GM12865 (cell line): ENCODE measurements at regions not wholly inside any gene's neighbourhood (a gene's known extent, or its start where the extent isn't known, plus 50 kb on each side); places are given as distances from the start of the nearest gene placed in this dataset.

ENCODE experiments used
- DNase-seq: peaks from one replicate; pipeline ENCODE4 v3.0.0; 2010; ENCODE audit warnings: low read depth
- H3K4me3 ChIP-seq: 2 replicates; pipeline ENCODE4 v1.5.1; 2011; ENCODE audit warnings: mild to moderate bottlenecking, low read depth, low read length, control low read depth
- CTCF ChIP-seq: IDR thresholded peaks from 2 replicates; pipeline ENCODE4 v1.5.1; 2011; ENCODE audit warnings: low read length, control low read depth, low read depth, inconsistent platforms; ENCODE audit not compliant: insufficient read depth; ENCODE audit errors: missing control alignments

GRCh38 chr7:12111422-12112405 lies 99.4 kb upstream of the TMEM106B start:
- DNase-seq: no peak
- no peak overlapping the region for H3K4me3 ChIP-seq
- no peak for TF ChIP-seq CTCF

GRCh38 chr7:12117170-12117569 lies 93.9 kb upstream of the TMEM106B start:
- no peak for TF ChIP-seq CTCF
- DNase-seq: no peak
- no peak overlapping the region for H3K4me3 ChIP-seq

- no peak for TF ChIP-seq CTCF
- H3K4me3 ChIP-seq: no peak overlapping the region
- DNase-seq: no peak
These were observed 91.3 kb upstream of the TMEM106B start for GRCh38 chr7:12119620-12120303.

- H3K4me3 ChIP-seq: no peak overlapping the region
- DNase-seq: no peak
- no peak for TF ChIP-seq CTCF
These were observed 90.5 kb upstream of the TMEM106B start for GRCh38 chr7:12120632-12121031.

GRCh38 chr7:12123172-12123571 lies 87.9 kb upstream of the TMEM106B start:
- no peak for DNase-seq
- no peak overlapping the region for H3K4me3 ChIP-seq
- TF ChIP-seq CTCF: no peak

GRCh38 chr7:12124028-12124427 lies 87.1 kb upstream of the TMEM106B start:
- H3K4me3 ChIP-seq: no peak overlapping the region
- no peak for DNase-seq
- TF ChIP-seq CTCF: no peak
